Left hindlimb (tissue), 1 donor: ENCODE measurements at regions not wholly inside any gene's neighbourhood (a gene's known extent, or its start where the extent isn't known, plus 50 kb on each side); places are given as distances from the start of the nearest gene placed in this dataset.
"Not testable (repeated sequence)": the region's sequence is repeated elsewhere in the genome, so short reads cannot be mapped to it uniquely, and the experiment has no call there.

Source experiments
- DNase-seq: peaks from one replicate; pipeline ENCODE4 v3.0.0-alpha.2; 2018

- DNase-seq, result no peak
Measured at GRCh38 chr9:38342532-38342931, 50.0 kb upstream of the ALDH1B1 start.

- DNase-seq, result no peak
Measured at GRCh38 chr9:38342096-38342495, 50.4 kb upstream of the ALDH1B1 start.

GRCh38 chr9:38339496-38339895 is 53.0 kb upstream of the ALDH1B1 start:
- DNase-seq, result peak; percentile 79

- DNase-seq, result no peak
Measured at GRCh38 chr9:38339087-38339486, 53.4 kb upstream of the ALDH1B1 start.

- no peak for DNase-seq
Measured at GRCh38 chr9:38338342-38339018, 54.0 kb upstream of the ALDH1B1 start.

- no peak for DNase-seq
Measured at GRCh38 chr9:38337706-38338264, 54.7 kb upstream of the ALDH1B1 start.

GRCh38 chr9:38337181-38337580 is 55.3 kb upstream of the ALDH1B1 start:
- no peak for DNase-seq

- no peak for DNase-seq
Measured at GRCh38 chr9:38336341-38336740, 56.2 kb upstream of the ALDH1B1 start.

GRCh38 chr9:38335686-38336085 is 56.8 kb upstream of the ALDH1B1 start:
- DNase-seq, result no peak

- DNase-seq, result no peak
Measured at GRCh38 chr9:38334234-38334633, 58.3 kb upstream of the ALDH1B1 start.

- DNase-seq, result no peak
Measured at GRCh38 chr9:38333047-38333446, 59.5 kb upstream of the ALDH1B1 start.

- no peak for DNase-seq
Measured at GRCh38 chr9:38332625-38333024, 59.9 kb upstream of the ALDH1B1 start.

- DNase-seq, result no peak
Measured at GRCh38 chr9:38331141-38331540, 61.4 kb upstream of the ALDH1B1 start.

GRCh38 chr9:38329968-38330367 is 62.5 kb upstream of the ALDH1B1 start:
- no peak for DNase-seq

- DNase-seq, result no peak
Measured at GRCh38 chr9:38328765-38329164, 63.7 kb upstream of the ALDH1B1 start.

- no peak for DNase-seq
Measured at GRCh38 chr9:38326122-38326521, 66.4 kb upstream of the ALDH1B1 start.

- not testable (repeated sequence) for DNase-seq
Measured at GRCh38 chr9:38324213-38324612, 68.3 kb upstream of the ALDH1B1 start.

GRCh38 chr9:38322937-38323336 is 69.6 kb upstream of the ALDH1B1 start:
- DNase-seq, result no peak

GRCh38 chr9:38319496-38320173 is 72.9 kb upstream of the ALDH1B1 start:
- DNase-seq, result no peak

- peak; percentile 54 for DNase-seq
Measured at GRCh38 chr9:38318759-38319495, 73.6 kb upstream of the ALDH1B1 start.

- no peak for DNase-seq
Measured at GRCh38 chr9:38316166-38316780, 76.2 kb upstream of the ALDH1B1 start.

GRCh38 chr9:38315085-38315595 is 77.4 kb upstream of the ALDH1B1 start:
- DNase-seq, result no peak

- DNase-seq, result no peak
Measured at GRCh38 chr9:38313421-38313820, 79.1 kb upstream of the ALDH1B1 start.
